HG03521 (cell line): ENCODE measurements at regions not wholly inside any gene's neighbourhood (a gene's known extent, or its start where the extent isn't known, plus 50 kb on each side); places are given as distances from the start of the nearest gene placed in this dataset.

Experiments
- ATAC-seq: cut with Tn5 transposase; IDR thresholded peaks from one replicate; pipeline ENCODE4 v1.9.1; 2021; ENCODE audit warnings: mild to moderate bottlenecking, moderate library complexity; ENCODE audit not compliant: unreplicated experiment

GRCh38 chr18:68532328-68532885 lies 182.5 kb downstream of the TMX3 start:
- ATAC-seq = no peak

GRCh38 chr18:68525091-68525490 lies 189.8 kb downstream of the TMX3 start:
- ATAC-seq = no peak

- no peak for ATAC-seq
Observed at GRCh38 chr18:68520406-68521075, 194.4 kb downstream of the TMX3 start.

- ATAC-seq = no peak
Observed at GRCh38 chr18:68519336-68519735, 195.6 kb downstream of the TMX3 start.

- no peak for ATAC-seq
Observed at GRCh38 chr18:68509902-68510301, 205.0 kb downstream of the TMX3 start.

GRCh38 chr18:68507781-68508180 lies 207.1 kb downstream of the TMX3 start:
- ATAC-seq = no peak

- ATAC-seq = no peak
Observed at GRCh38 chr18:68505178-68505574, 209.7 kb downstream of the TMX3 start.

GRCh38 chr18:68504441-68505177 lies 210.3 kb downstream of the TMX3 start:
- ATAC-seq = no peak

GRCh38 chr18:68500556-68500955 lies 214.4 kb downstream of the TMX3 start:
- no peak for ATAC-seq

- no peak for ATAC-seq
Observed at GRCh38 chr18:68499141-68499540, 215.8 kb downstream of the TMX3 start.

- ATAC-seq = no peak
Observed at GRCh38 chr18:68498636-68499035, 216.3 kb downstream of the TMX3 start.

GRCh38 chr18:68498185-68498584 lies 216.7 kb downstream of the TMX3 start:
- ATAC-seq = no peak

GRCh38 chr18:68494802-68495581 lies 219.9 kb downstream of the TMX3 start:
- no peak for ATAC-seq

GRCh38 chr18:68489013-68489792 lies 225.7 kb downstream of the TMX3 start:
- no peak for ATAC-seq

GRCh38 chr18:68484241-68484640 lies 230.7 kb downstream of the TMX3 start:
- no peak for ATAC-seq

- no peak for ATAC-seq
Observed at GRCh38 chr18:68482815-68483214, 232.1 kb downstream of the TMX3 start.

- no peak for ATAC-seq
Observed at GRCh38 chr18:68480196-68480595, 234.7 kb downstream of the TMX3 start.

- no peak for ATAC-seq
Observed at GRCh38 chr18:68478246-68478645, 236.7 kb downstream of the TMX3 start.

GRCh38 chr18:68475883-68476282 lies 239.0 kb downstream of the TMX3 start:
- no peak for ATAC-seq

- no peak for ATAC-seq
Observed at GRCh38 chr18:68472701-68473295, 242.1 kb downstream of the TMX3 start.
